ENCODE measurements at regions not wholly inside any gene's neighbourhood (a gene's known extent, or its start where the extent isn't known, plus 50 kb on each side); places are given as distances from the start of the nearest gene placed in this dataset.

DNA sequence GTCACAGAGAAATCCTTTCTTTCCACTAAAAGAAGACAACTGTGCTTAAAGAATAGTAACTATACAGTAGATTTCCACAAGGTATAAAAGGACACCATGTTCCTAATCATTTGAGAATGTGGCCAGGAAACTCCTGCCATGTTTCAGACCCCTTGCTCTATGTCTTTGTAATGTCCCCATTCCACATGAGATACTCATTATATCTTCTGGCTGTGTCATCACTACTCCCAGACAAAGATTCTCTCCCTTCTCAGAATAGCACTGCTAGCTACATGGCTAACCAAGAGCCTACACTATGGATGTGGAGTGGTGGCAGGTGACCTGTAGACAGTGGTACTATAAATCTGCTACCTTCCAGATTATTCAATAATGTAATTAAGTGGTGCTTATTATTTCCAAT is 218.1 kb upstream of the MCHR2 start:
- TF ChIP-seq, protein P1, sequence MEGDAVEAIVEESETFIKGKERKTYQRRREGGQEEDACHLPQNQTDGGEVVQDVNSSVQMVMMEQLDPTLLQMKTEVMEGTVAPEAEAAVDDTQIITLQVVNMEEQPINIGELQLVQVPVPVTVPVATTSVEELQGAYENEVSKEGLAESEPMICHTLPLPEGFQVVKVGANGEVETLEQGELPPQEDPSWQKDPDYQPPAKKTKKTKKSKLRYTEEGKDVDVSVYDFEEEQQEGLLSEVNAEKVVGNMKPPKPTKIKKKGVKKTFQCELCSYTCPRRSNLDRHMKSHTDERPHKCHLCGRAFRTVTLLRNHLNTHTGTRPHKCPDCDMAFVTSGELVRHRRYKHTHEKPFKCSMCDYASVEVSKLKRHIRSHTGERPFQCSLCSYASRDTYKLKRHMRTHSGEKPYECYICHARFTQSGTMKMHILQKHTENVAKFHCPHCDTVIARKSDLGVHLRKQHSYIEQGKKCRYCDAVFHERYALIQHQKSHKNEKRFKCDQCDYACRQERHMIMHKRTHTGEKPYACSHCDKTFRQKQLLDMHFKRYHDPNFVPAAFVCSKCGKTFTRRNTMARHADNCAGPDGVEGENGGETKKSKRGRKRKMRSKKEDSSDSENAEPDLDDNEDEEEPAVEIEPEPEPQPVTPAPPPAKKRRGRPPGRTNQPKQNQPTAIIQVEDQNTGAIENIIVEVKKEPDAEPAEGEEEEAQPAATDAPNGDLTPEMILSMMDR (conservative IDR thresholded peaks at IDR 0.05 in 1 of 2, IDR thresholded peaks at IDR 0.05 in 1 of 2; ENCODE audit: extremely low read depth in 1 of 2, insufficient read depth in 1 of 2, low read depth in 1 of 2, low read length in 2 of 2), result no peak
- no peak for TF ChIP-seq EZH2 (IDR thresholded peaks at IDR 0.05; ENCODE audit: borderline replicate concordance, low read length)
